IMR-90 (cell line): ENCODE measurements at regions not wholly inside any gene's neighbourhood (a gene's known extent, or its start where the extent isn't known, plus 50 kb on each side); places are given as distances from the start of the nearest gene placed in this dataset.

ENCODE experiments used
- BHLHE40 ChIP-seq: fragments of 150-350 bp; IDR thresholded peaks from 2 replicates; pipeline ENCODE4 v1.6.1; 2016; ENCODE audit warnings: mild to moderate bottlenecking, low read depth, low read length
- CEBPB ChIP-seq: IDR thresholded peaks from 2 replicates; pipeline ENCODE4 v1.6.1; 2012; ENCODE audit warnings: low read depth, low read length, improper control_type of control experiment
- CTCF ChIP-seq: conservative IDR thresholded peaks from 2 replicates; pipeline ENCODE4 v1.5.1; 2012; ENCODE audit warnings: mild to moderate bottlenecking, low read depth, low read length, improper control_type of control experiment
- MAZ ChIP-seq: IDR thresholded peaks from 2 replicates; pipeline ENCODE4 v1.6.1; 2012; ENCODE audit warnings: low read depth, mild to moderate bottlenecking, low read length, improper control_type of control experiment, moderate library complexity, borderline replicate concordance
- POLR2A ChIP-seq: IDR thresholded peaks from 2 replicates; pipeline ENCODE4 v1.6.1; 2012; ENCODE audit warnings: mild to moderate bottlenecking, low read depth, low read length
- RAD21 ChIP-seq: IDR thresholded peaks from 2 replicates; pipeline ENCODE4 v1.6.1; 2012; ENCODE audit warnings: low read length, improper control_type of control experiment
- RCOR1 ChIP-seq: IDR thresholded peaks from 2 replicates; pipeline ENCODE4 v1.6.1; 2012; ENCODE audit warnings: mild to moderate bottlenecking, low read length, improper control_type of control experiment; ENCODE audit not compliant: insufficient replicate concordance
- RFX5 ChIP-seq: IDR thresholded peaks from 2 replicates; pipeline ENCODE4 v1.8.0; 2012; ENCODE audit warnings: low read depth, mild to moderate bottlenecking, low read length, moderate library complexity
- USF2 ChIP-seq: fragments of 150-350 bp; IDR thresholded peaks from 2 replicates; pipeline ENCODE4 v1.6.1; 2017; ENCODE audit warnings: mild to moderate bottlenecking, antibody characterized with exemption, low read length, low read depth
- TF ChIP-seq, protein P1 (sequence below): fragments of 150-350 bp; IDR thresholded peaks from 2 replicates; pipeline ENCODE4 v1.6.1; 2016; ENCODE audit warnings: low read depth, mild to moderate bottlenecking, low read length, moderate library complexity, borderline replicate concordance

DNA sequence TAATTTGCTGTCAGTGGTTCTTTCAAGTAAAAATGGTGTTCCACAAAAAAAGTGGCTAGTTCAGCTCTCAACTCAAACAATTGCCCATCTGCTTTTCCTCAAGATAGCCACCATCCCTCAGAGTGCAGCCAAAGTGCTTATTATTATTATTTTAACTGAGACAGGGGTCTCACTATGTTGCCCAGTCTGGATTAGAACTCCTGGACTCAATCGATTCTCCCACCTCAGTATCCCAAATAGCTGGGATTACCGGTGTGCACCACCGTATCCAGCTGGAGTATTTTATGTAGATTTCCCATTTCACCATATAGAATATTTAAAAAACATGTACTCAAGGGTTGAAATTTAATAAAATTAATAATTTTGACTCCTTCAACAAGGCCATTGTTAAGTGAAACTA is 62.1 kb upstream of the USP9X start:
- TF ChIP-seq BHLHE40 (no peak), CTCF (no peak), POLR2A (no peak), RCOR1 (no peak), RAD21 (no peak), RFX5 (no peak), MAZ (no peak), CEBPB (no peak), USF2 (no peak)
- TF ChIP-seq, protein P1, sequence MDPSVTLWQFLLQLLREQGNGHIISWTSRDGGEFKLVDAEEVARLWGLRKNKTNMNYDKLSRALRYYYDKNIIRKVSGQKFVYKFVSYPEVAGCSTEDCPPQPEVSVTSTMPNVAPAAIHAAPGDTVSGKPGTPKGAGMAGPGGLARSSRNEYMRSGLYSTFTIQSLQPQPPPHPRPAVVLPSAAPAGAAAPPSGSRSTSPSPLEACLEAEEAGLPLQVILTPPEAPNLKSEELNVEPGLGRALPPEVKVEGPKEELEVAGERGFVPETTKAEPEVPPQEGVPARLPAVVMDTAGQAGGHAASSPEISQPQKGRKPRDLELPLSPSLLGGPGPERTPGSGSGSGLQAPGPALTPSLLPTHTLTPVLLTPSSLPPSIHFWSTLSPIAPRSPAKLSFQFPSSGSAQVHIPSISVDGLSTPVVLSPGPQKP = no peak
